B cell (primary cell): ENCODE measurements at regions not wholly inside any gene's neighbourhood (a gene's known extent, or its start where the extent isn't known, plus 50 kb on each side); places are given as distances from the start of the nearest gene placed in this dataset.

Experiments used
- ATAC-seq: fragments of 200-7000 bp; cut with Tn5 transposase; one replicate; pipeline ENCODE4 v1.10.0; 2021; ENCODE audit warnings: low read depth, mild to moderate bottlenecking, moderate number of reproducible peaks, moderate library complexity
- CTCF ChIA-PET: fragments of 350-600 bp; sonication (Branson Sonifier 250); formaldehyde crosslinking; loops from one replicate; lab custom pipeline; 2021; ENCODE audit warnings: antibody characterized with exemption, inconsistent platforms; lab: Charles Lee
- POLR2A ChIA-PET: fragments of 350-600 bp; sonication (Branson Sonifier 250); formaldehyde crosslinking; loops from one replicate; lab custom pipeline; 2021; ENCODE audit warnings: antibody characterized with exemption; lab: Charles Lee
- DNase-seq: peaks from one replicate; pipeline ENCODE4 v3.0.0; 2013
- H2AFZ ChIP-seq: 2 replicates; pipeline ENCODE4 v1.6.1; 2012; ENCODE audit warnings: mild to moderate bottlenecking, low read depth, low read length; ENCODE audit not compliant: insufficient read depth, poor library complexity, severe bottlenecking
- H3K27ac ChIP-seq, 2 donors: 1 replicate in 1 of 2; 2 replicates in 1 of 2; pipeline ENCODE4 v1.5.1; 2012 to 2013; ENCODE audit warnings: low read length in 2 of 2, mild to moderate bottlenecking in 2 of 2, moderate library complexity in 1 of 2
- H3K27me3 ChIP-seq, 4 experiments: fragments of 200-600 bp in 1 of 4; sonication (generic) in 1 of 4; replicated peaks in 1 of 4; 1 replicate in 2 of 4; 2 replicates in 2 of 4; pipeline versions ENCODE4 v1.6.1 to v1.7.0; 2013 to 2016; ENCODE audit warnings: low read length in 3 of 4, mild to moderate bottlenecking in 2 of 4, mixed read lengths in 1 of 4, moderate library complexity in 1 of 4; ENCODE audit not compliant: insufficient read depth in 4 of 4, control insufficient read depth in 3 of 4; ENCODE audit errors: control extremely low read depth in 1 of 4
- H3K36me3 ChIP-seq, 2 experiments: replicated peaks in 1 of 2; 1 replicate in 1 of 2; 2 replicates in 1 of 2; pipeline versions ENCODE4 v1.6.1 to v1.7.1; 2013; ENCODE audit warnings: low read length in 1 of 2; ENCODE audit not compliant: insufficient read depth in 2 of 2, control insufficient read depth in 1 of 2; ENCODE audit errors: control extremely low read depth in 1 of 2, extremely low read depth in 1 of 2
- H3K4me1 ChIP-seq, 2 donors: fragments of 200-600 bp in 1 of 2; sonication (generic) in 1 of 2; 1 replicate in 1 of 2; 2 replicates in 1 of 2; pipeline versions ENCODE4 v1.5.1 to v1.6.1; 2013 to 2017; ENCODE audit warnings: low read length in 2 of 2; ENCODE audit not compliant: control insufficient read depth in 2 of 2, insufficient read depth in 2 of 2
- H3K4me2 ChIP-seq: replicated peaks from 2 replicates; pipeline ENCODE3; 2012; ENCODE audit warnings: mild to moderate bottlenecking, low read depth, low read length; ENCODE audit not compliant: poor library complexity, severe bottlenecking
- H3K4me3 ChIP-seq, 5 experiments: fragments of 200-600 bp in 1 of 5; sonication (generic) in 1 of 5; 1 replicate in 3 of 5; 2 replicates in 2 of 5; pipeline versions ENCODE4 v1.5.1 to v1.7.0; 2011 to 2016; ENCODE audit warnings: low read length in 4 of 5, mild to moderate bottlenecking in 4 of 5, low read depth in 2 of 5, control low read depth in 1 of 5, moderate library complexity in 1 of 5; ENCODE audit not compliant: insufficient read depth in 1 of 5; ENCODE audit errors: control extremely low read depth in 1 of 5, extremely low read depth in 1 of 5
- H3K79me2 ChIP-seq: fragments of 200-600 bp; sonication (generic); one replicate; pipeline ENCODE4 v1.6.0; 2016; ENCODE audit warnings: low read length; ENCODE audit not compliant: control insufficient read depth, insufficient read depth
- H3K9ac ChIP-seq: fragments of 200-600 bp; sonication (generic); 2 replicates; pipeline ENCODE4 v1.6.1; 2017; ENCODE audit warnings: mild to moderate bottlenecking, low read length, moderate library complexity
- H3K9me3 ChIP-seq, 3 donors: one replicate each; pipeline versions ENCODE4 v1.6.1 to v1.7.1; 2013; ENCODE audit warnings: low read length in 2 of 3; ENCODE audit not compliant: control insufficient read depth in 2 of 3, insufficient read depth in 1 of 3; ENCODE audit errors: control extremely low read depth in 1 of 3
- H4K20me1 ChIP-seq: 2 replicates; pipeline ENCODE4 v1.6.0; 2012; ENCODE audit warnings: mild to moderate bottlenecking, low read length; ENCODE audit not compliant: insufficient read depth, control insufficient read depth, poor library complexity, severe bottlenecking
- H3K27ac Mint-ChIP-seq: one replicate; pipeline ENCODE4 v1.8.0; 2021; ENCODE audit warnings: mixed read lengths
- H3K27me3 Mint-ChIP-seq: one replicate; pipeline ENCODE4 v1.8.0; 2021; ENCODE audit warnings: mixed read lengths
- H3K4me1 Mint-ChIP-seq: one replicate; pipeline ENCODE4 v1.8.0; 2021; ENCODE audit warnings: mixed read lengths
- H3K4me3 Mint-ChIP-seq: one replicate; pipeline ENCODE4 v1.8.0; 2021; ENCODE audit warnings: mixed read lengths
- H3K9me3 Mint-ChIP-seq: one replicate; pipeline ENCODE4 v1.8.0; 2022; ENCODE audit warnings: mixed read lengths; ENCODE audit not compliant: insufficient read depth
- CTCF ChIP-seq: fragments of 200-600 bp; IDR thresholded peaks from one replicate; pipeline ENCODE4 v1.8.0; 2022; ENCODE audit warnings: antibody characterized with exemption, mild to moderate bottlenecking
- EZH2 ChIP-seq: IDR thresholded peaks from 2 replicates; pipeline ENCODE4 v1.6.1; 2012; ENCODE audit warnings: borderline replicate concordance, low read depth, mild to moderate bottlenecking, moderate library complexity, low read length; ENCODE audit not compliant: insufficient read depth, poor library complexity, severe bottlenecking
- WGBS: methylation state at CpG from one replicate; pipeline ENCODE4 v1.1.5; 2013; ENCODE audit warnings: missing lambda C conversion rate; ENCODE audit not compliant: insufficient coverage; 5-methylcytosine and 5-hydroxymethylcytosine counted together
- intact Hi-C: fragments of 100-400 bp; cut with micrococcal nuclease; formaldehyde crosslinking; loops from one replicate; pipeline ENCODE4 v1.10.0; 2022

GRCh38 chr2:226159875-226160479, 639.6 kb downstream of the IRS1 start:
- no peak overlapping the region for H3K9ac ChIP-seq
- DNase-seq = no peak
- ChIA-PET POLR2A (no interaction called here), CTCF (no interaction called here)
- no peak overlapping the region for H2AFZ ChIP-seq
- H3K27me3 Mint-ChIP-seq = peaks cover 21% of the 10 kb centered on the region
- H3K36me3 ChIP-seq = no peaks in the 10 kb centered on the region
- H3K4me3 Mint-ChIP-seq = no peak overlapping the region
- H3K9me3 ChIP-seq = no peaks in the 10 kb centered on the region
- no peak for TF ChIP-seq CTCF
- no peak for TF ChIP-seq EZH2
- H3K27ac Mint-ChIP-seq = no peak overlapping the region
- no peaks in the 10 kb centered on the region for H3K4me1 ChIP-seq
- H3K27me3 ChIP-seq = no peaks in the 10 kb centered on the region
- H3K9me3 Mint-ChIP-seq = no peaks in the 10 kb centered on the region
- H4K20me1 ChIP-seq = no peaks in the 10 kb centered on the region
- no peak overlapping the region for H3K4me3 ChIP-seq
- no peaks in the 10 kb centered on the region for H3K4me1 Mint-ChIP-seq
- WGBS = no CpG with 5 or more reads among the region's 4 CpGs
- no peak for ATAC-seq
- no peaks in the 10 kb centered on the region for H3K79me2 ChIP-seq
- H3K4me2 ChIP-seq = no peak overlapping the region
- intact Hi-C loops = no loop called here
- H3K27ac ChIP-seq = no peak overlapping the region

GRCh38 chr2:226158940-226159339, 640.7 kb downstream of the IRS1 start:
- WGBS = 100% methylated on average over 1 of the region's 2 CpGs
- no peaks in the 10 kb centered on the region for H3K9me3 Mint-ChIP-seq
- intact Hi-C loops = no loop called here
- H3K27ac ChIP-seq = no peak overlapping the region
- no peak overlapping the region for H3K4me3 ChIP-seq
- ATAC-seq (no peak), DNase-seq (no peak)
- H3K27ac Mint-ChIP-seq = no peak overlapping the region
- H3K79me2 ChIP-seq = no peaks in the 10 kb centered on the region
- no peak overlapping the region for H3K4me2 ChIP-seq
- no peak overlapping the region for H2AFZ ChIP-seq
- TF ChIP-seq CTCF (no peak), EZH2 (no peak)
- no peaks in the 10 kb centered on the region for H3K9me3 ChIP-seq
- no peaks in the 10 kb centered on the region for H3K27me3 ChIP-seq
- no peak overlapping the region for H3K4me3 Mint-ChIP-seq
- H3K36me3 ChIP-seq = no peaks in the 10 kb centered on the region
- H3K9ac ChIP-seq = no peak overlapping the region
- H3K4me1 Mint-ChIP-seq = no peaks in the 10 kb centered on the region
- POLR2A ChIA-PET = no interaction called here
- CTCF ChIA-PET = no interaction called here
- H4K20me1 ChIP-seq = no peaks in the 10 kb centered on the region
- H3K27me3 Mint-ChIP-seq = peaks cover 21% of the 10 kb centered on the region
- H3K4me1 ChIP-seq = no peaks in the 10 kb centered on the region
